C4-2B (cell line): ENCODE measurements at regions not wholly inside any gene's neighbourhood (a gene's known extent, or its start where the extent isn't known, plus 50 kb on each side); places are given as distances from the start of the nearest gene placed in this dataset.

Experiments used
- H3K27ac ChIP-seq: fragments of 450-650 bp; 2 replicates; pipeline ENCODE4 v1.5.1; 2017
- CTCF ChIP-seq: fragments of 450-650 bp; conservative IDR thresholded peaks from 2 replicates; pipeline ENCODE4 v1.5.1; 2017; ENCODE audit warnings: mild to moderate bottlenecking
- ZFX ChIP-seq: fragments of 450-650 bp; IDR thresholded peaks from 2 replicates; pipeline ENCODE4 v1.6.1; 2017

DNA sequence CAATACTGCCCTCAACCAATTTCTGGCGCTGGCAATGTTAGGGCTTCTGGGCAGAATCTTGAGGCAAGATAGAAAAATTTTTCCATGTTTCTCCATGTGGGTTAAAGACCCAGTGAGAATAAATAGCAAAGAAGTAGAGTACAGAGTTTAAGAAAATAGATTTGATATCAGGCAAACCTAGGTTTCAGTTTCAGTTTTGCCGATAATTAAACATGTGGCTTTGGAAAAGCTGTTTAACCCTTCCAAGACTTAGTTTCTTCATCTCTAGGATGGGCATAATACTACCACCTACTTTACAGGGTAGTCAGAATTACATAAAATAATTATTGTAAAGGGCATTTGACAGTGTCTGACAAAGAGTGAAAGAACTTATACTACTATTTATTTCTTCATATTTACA, 360.4 kb downstream of the PCNX1 start:
- no peak overlapping the region for H3K27ac ChIP-seq
- TF ChIP-seq ZFX (no peak), CTCF (no peak)

DNA sequence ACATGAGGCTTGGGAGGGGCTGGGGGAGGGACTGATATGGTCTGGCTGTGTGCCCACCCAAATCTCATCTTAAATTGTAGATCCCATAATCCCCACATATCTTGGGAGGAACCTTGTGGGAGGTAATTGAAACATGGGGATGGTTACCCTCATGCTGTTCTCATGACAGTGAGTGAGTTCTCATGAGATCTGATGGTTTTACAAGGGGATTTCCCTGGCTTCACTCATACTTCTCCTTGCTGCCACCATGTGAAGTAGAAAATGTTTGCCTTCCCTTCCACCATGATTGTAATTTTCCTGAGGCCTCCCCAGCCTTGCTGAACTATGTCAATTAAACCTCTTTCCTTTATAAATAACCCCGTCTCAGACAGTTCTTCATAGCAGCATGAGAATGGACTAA, 362.9 kb downstream of the PCNX1 start:
- no peak overlapping the region for H3K27ac ChIP-seq
- no peak for TF ChIP-seq CTCF
- no peak for TF ChIP-seq ZFX

DNA sequence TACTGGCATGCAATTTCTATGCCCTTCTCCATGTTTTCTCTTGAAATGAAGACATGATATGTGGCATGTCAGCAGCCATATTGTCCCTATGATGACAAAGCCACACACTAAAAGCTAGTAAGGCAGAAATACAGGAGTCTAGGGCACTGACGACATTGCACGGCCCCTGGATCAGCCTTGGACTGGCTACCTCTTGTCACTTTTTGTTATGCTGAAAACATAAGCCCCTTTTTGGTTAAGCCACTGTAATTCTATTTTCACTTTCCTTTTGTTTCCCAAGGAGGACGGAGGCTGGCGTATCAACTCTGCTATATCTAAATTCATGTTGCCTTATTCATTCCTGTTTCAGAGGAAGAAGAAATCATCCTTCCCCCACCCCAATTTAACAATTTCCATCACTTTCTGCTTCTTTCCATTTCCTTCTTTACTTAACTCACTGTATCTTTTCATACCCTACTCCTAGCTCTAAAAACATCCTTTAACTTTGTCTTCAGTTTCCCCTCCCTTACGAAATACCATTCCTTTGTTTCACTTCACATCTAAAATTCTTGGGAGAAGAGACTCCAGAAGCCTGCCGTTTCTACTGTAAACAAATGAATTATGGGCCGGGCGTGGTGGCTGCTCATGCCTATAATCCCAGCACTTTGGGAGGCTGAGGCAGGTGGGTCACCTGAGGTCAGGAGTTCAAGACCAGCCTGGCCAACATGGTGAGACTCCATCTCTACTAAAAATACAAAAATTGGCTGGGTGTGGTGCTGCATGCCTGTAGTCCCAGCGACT, 364.1 kb downstream of the PCNX1 start:
- TF ChIP-seq ZFX (no peak), CTCF (no peak)
- no peak overlapping the region for H3K27ac ChIP-seq

DNA sequence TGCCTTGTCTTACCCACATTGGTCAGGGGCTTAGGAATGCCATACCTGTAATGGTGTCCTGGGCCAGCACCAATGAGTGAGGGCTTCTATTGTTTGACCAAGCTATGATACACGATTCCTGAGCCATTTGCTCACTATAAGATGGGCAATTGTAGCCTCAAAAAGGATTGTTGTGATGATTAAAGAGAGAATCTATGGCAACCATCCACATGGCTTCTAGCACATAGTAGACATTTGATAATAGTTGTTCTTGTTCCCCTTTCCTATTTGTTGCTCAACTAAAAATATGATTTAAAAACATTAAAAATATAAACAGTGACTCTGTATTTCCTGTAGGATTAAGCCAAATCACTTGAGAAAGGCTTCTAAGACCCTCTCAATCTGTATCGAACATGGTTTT, 366.1 kb downstream of the PCNX1 start:
- no peak for TF ChIP-seq ZFX
- no peak for TF ChIP-seq CTCF
- H3K27ac ChIP-seq = no peak overlapping the region

DNA sequence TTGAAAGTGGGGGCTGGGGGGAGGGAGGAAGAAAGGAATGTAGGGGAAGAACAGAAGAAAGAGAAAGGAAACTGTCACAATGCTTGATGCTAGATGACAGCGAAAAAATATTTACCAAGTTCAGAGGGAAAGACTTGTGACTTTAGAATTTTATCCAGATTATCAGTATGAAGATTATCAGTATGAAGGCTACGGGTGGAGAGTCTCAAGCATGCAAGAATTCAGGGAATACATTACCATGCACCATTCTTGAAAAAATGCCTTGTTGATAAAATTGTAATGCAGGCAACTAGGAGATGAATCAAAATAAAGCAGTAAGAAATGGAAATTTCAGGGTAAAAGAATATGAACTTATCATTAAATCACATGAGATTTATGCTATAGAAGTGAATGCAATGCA, 376.8 kb downstream of the PCNX1 start:
- TF ChIP-seq CTCF = no peak
- TF ChIP-seq ZFX = no peak
- no peak overlapping the region for H3K27ac ChIP-seq

GRCh38 chr14:71286126-71286525, 378.9 kb downstream of the PCNX1 start:
- TF ChIP-seq ZFX = no peak
- TF ChIP-seq CTCF = no peak
- H3K27ac ChIP-seq = no peak overlapping the region

DNA sequence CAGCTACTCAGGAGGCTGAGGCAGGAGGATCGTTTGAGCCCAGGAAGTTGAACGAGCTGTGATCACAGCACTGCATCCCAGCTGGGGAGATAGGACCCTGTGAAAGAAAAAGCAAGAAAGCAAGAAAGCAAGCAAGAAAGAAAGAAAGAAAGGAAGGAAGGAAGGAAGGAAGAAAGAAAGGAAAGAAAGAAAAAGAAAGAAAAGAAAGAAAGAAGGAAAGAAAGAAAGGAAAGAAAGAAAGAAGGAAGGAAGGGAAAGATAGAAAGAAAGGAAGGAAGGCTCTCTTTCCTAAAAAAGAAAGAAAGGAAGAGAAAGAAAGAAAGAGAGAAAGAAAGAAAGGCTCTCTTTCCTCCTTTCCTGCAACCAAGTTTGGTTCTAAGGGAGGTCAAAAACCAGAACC, 380.3 kb downstream of the PCNX1 start:
- TF ChIP-seq CTCF (no peak), ZFX (no peak)
- no peak overlapping the region for H3K27ac ChIP-seq
